SKM-1 (cell line): ENCODE measurements at regions not wholly inside any gene's neighbourhood (a gene's known extent, or its start where the extent isn't known, plus 50 kb on each side); places are given as distances from the start of the nearest gene placed in this dataset.
"Not testable (repeated sequence)": the region's sequence is repeated elsewhere in the genome, so short reads cannot be mapped to it uniquely, and the experiment has no call there.

ENCODE experiments used
- DNase-seq: peaks from one replicate; lab custom pipeline; 2025; ENCODE audit not compliant: unreplicated experiment; lab: John Stamatoyannopoulos, UW

- not testable (repeated sequence) for DNase-seq
Measured at GRCh38 chr4:33740871-33741270, 2503.4 kb downstream of the ARAP2 start.

GRCh38 chr4:33746979-33747378 lies 2497.3 kb downstream of the ARAP2 start:
- no peak for DNase-seq

DNA sequence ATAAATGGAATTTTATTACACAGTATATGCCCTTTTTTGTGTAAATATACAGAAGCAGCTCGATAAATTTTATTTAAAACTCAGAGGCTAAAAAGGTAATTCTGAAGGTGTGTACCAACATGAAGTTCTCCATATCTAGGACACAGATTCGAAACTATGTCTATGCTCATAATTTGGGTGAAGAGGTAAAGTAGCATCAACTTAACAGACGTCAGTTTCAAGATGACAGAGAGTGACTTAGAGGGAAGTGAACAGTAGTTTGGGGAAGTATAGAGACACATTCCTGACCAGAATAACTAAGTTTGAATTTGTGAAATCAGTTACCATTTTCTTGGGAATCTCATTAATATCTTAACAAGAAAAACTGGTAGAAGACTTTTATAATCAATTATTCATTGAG lies 2493.3 kb downstream of the ARAP2 start:
- no peak for DNase-seq

- DNase-seq, result no peak
Measured at GRCh38 chr4:33772582-33772981, 2471.7 kb downstream of the ARAP2 start.

- no peak for DNase-seq
Measured at GRCh38 chr4:33780952-33781791, 2463.1 kb downstream of the ARAP2 start.

DNA sequence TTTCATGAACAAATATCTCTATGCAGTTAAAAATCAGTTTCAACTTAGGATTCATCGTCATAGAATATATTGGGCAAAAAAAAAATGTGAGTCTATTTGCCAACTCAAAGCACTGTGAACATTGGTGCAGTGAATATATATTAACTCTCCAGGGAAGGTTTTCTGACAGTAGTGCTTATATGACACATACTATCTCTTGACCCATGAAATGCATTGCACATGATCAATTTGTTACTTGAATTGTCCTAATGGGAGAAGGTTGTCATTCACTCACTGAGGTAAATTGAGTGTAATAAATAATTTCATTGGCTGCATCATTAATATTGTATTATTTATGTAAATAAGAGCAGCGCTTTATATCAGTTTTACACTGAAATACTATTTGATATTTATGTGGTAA lies 2458.5 kb downstream of the ARAP2 start:
- DNase-seq, result no peak

GRCh38 chr4:33802578-33802977 lies 2441.7 kb downstream of the ARAP2 start:
- DNase-seq, result no peak

GRCh38 chr4:33825685-33826084 lies 2418.6 kb downstream of the ARAP2 start:
- DNase-seq, result no peak

GRCh38 chr4:33829356-33829755 lies 2415.0 kb downstream of the ARAP2 start:
- not testable (repeated sequence) for DNase-seq

DNA sequence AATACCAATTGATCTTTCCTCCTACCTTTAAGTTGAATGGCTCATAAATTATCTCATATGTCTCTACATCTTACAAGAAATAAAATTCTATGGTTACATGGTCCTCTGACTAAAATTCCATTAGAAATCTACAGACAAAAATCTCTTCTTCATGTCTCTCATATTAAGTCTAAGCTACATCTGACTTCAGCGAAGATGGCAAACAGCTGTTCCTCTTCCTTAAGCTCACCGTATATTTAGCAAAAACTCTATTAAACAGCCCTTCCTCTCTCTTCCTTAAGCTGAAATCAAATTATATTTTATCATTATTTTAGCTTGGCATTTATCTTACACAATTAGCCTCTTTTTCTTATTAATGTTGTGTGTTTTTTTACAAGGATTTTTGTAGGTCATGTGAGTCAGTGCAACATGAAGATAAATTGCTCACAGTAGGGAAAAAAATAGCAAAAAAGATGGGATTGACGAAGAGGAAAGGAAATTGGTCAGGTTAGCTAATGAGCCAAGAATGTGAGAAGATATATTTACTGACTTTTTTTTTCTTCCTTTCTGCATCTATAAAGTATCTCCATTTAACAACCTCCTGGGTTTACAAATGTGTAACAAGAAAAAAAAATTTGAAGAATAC lies 2412.8 kb downstream of the ARAP2 start:
- DNase-seq, result no peak

DNA sequence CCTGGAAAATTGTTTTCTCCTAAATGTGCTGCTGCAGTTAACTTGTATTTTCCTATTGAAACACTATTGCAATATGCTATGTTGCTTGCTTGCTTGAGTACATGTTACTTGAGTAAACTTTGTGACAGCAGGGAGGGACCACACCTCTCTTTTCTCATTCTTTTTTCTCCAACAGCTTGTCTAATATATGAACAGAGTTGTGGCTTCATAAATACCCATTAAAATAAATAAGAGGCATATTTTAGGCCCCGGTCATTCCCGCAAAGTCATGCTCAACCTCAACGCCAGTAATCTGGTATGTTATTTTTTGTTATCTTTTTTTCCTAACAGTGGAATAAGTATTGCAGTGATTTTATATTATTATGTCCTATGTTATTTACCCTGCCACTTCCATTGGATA lies 2408.6 kb downstream of the ARAP2 start:
- not testable (repeated sequence) for DNase-seq

GRCh38 chr4:33837043-33837838 lies 2407.1 kb downstream of the ARAP2 start:
- no peak for DNase-seq

- no peak for DNase-seq
Measured at GRCh38 chr4:33841120-33841519, 2403.2 kb downstream of the ARAP2 start.

- no peak for DNase-seq
Measured at GRCh38 chr4:33850371-33850902, 2393.9 kb downstream of the ARAP2 start.

GRCh38 chr4:33853670-33854069 lies 2390.6 kb downstream of the ARAP2 start:
- DNase-seq, result not testable (repeated sequence)

DNA sequence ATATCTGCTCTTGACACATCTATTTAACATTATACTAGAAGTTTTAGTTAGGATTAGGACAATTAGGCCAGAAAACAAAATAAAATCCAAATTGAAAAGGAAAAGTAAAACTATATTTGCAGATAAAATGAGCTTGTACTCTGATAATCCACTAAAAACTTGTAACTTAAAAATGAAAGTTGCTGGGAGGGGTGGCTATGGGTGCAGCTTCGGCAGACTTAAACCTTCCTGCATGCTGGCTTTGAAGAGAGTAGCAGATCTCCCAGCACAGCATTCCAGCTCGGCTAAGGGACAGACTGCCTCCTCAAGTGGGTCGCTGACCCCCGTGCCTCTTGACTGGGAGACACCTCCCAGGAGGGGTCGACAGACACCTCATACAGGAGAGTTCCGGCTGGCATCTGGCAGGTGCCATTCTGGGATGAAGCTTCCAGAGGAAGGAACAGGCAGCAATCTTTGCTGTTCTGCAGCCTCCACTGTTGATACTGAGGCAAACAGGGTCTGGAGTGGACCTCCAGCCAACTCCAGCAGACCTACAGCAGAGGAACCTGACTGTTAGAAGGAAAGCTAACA lies 2379.9 kb downstream of the ARAP2 start:
- no peak for DNase-seq

- no peak for DNase-seq
Measured at GRCh38 chr4:33873791-33874190, 2370.5 kb downstream of the ARAP2 start.

DNA sequence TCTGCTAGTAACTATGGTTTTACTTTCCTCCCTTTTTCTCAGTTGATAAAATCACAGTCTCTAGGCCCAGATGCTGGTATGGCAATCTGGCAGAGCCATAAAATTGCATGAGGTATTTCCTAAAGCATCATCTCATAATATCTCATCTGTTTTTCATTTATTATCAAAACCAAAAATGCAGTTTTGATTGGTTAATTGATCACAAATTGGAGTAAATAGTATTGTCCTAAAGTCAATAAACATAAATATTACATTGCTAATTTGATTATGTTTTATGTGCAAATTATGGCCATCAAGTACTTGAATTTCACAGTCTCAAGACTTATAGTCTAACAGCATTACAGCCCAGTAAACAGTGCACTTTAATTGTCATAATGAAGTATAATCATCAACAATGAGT lies 2365.6 kb downstream of the ARAP2 start:
- no peak for DNase-seq

- DNase-seq, result no peak
Measured at GRCh38 chr4:33881176-33881575, 2363.1 kb downstream of the ARAP2 start.

DNA sequence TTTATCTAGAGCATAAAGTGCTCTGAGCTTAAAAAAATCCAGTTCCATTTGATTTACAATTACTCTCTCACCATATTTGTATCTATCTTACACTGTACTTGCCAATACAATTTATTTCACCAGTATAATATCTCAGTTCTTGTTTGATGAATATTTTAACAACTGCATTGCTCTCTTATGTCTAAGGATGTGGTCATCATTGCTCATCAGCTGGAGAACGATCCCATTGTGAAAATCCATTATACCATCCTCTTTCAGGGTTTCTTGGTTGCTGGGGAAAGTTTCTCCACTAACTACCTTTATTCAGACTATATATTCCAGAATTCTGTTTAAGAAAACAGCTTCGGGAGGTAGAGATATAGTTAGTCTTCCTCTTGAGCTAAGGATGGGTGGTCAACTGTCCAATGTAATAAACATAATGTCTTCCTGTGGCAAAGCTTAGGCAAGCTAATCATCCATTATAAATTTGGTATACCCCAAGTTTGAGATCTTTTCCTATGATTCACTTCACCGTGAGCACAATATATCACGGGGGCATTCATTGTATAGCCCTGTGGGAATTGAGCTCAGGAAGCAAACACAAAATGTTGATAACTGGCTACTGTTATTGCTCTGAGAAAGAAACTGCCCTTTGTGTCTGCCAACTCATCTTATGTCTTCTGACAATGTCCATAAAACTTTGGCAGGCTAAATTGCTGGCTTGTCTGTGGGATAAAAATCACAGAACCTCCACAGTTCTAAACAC lies 2361.9 kb downstream of the ARAP2 start:
- DNase-seq, result no peak
